Panc1 (cell line): ENCODE measurements at regions not wholly inside any gene's neighbourhood (a gene's known extent, or its start where the extent isn't known, plus 50 kb on each side); places are given as distances from the start of the nearest gene placed in this dataset.

Experiments used
- ATAC-seq: fragments of 200-7000 bp; cut with Tn5 transposase; 2 replicates; pipeline ENCODE4 v1.9.1; 2020; ENCODE audit warnings: mild to moderate bottlenecking, moderate library complexity
- BruUV-seq: library from RNA; stranded (reverse); fragments of 400-500 nt; replicated peaks from 2 replicates; lab custom pipeline; 2021; lab: Mats Ljungman, UMichigan
- CTCF ChIA-PET: fragments of 300-600 bp; sonication (Branson Sonifier 250); formaldehyde crosslinking; loops from one replicate; lab custom pipeline; 2022; ENCODE audit warnings: antibody characterized with exemption; lab: Charles Lee
- POLR2A ChIA-PET: fragments of 300-600 bp; sonication (Branson Sonifier 250); formaldehyde crosslinking; loops from one replicate; lab custom pipeline; 2022; ENCODE audit warnings: antibody characterized with exemption; lab: Charles Lee
- DNase-seq: peaks from one replicate; pipeline ENCODE4 v3.0.0-alpha.2; 2010; ENCODE audit warnings: low read depth, low spot score
- H3K27ac ChIP-seq: 2 replicates; pipeline ENCODE4 v1.5.1; 2011; ENCODE audit warnings: mild to moderate bottlenecking, low read length, inconsistent platforms
- H3K27me3 ChIP-seq: fragments of 200-500 bp; sonication (Bioruptor generic); 2 replicates; pipeline ENCODE4 v1.6.0; 2014; ENCODE audit warnings: low read length, inconsistent platforms; ENCODE audit not compliant: control insufficient read depth, insufficient read depth
- H3K36me3 ChIP-seq: fragments of 200-500 bp; sonication (Bioruptor generic); 2 replicates; pipeline ENCODE4 v1.5.1; 2014; ENCODE audit warnings: inconsistent platforms, mild to moderate bottlenecking, low read length, moderate library complexity; ENCODE audit not compliant: control insufficient read depth, insufficient read depth
- H3K4me1 ChIP-seq: 2 replicates; pipeline ENCODE4 v1.5.1; 2011; ENCODE audit warnings: inconsistent platforms, mild to moderate bottlenecking, low read length, moderate library complexity; ENCODE audit not compliant: control insufficient read depth, insufficient read depth
- H3K4me3 ChIP-seq, 2 experiments: 2 replicates each; pipeline ENCODE4 v1.5.1; 2011 to 2012; ENCODE audit warnings: low read depth in 2 of 2, low read length in 2 of 2, mild to moderate bottlenecking in 2 of 2, inconsistent platforms in 1 of 2, moderate library complexity in 1 of 2
- H3K9me3 ChIP-seq: fragments of 200-500 bp; sonication (Bioruptor generic); 2 replicates; pipeline ENCODE4 v1.5.1; 2014; ENCODE audit warnings: low read depth, mild to moderate bottlenecking, inconsistent platforms, low read length, moderate library complexity; ENCODE audit not compliant: control insufficient read depth, insufficient read depth
- POLR2AphosphoS5 ChIP-seq: IDR thresholded peaks from 2 replicates; pipeline ENCODE4 v1.6.1; 2012; ENCODE audit warnings: mild to moderate bottlenecking, low read depth, low read length, moderate library complexity
- SIN3A ChIP-seq: IDR thresholded peaks from 2 replicates; pipeline ENCODE4 v1.6.1; 2012; ENCODE audit warnings: low read depth, mild to moderate bottlenecking, low read length, moderate library complexity, borderline replicate concordance; ENCODE audit not compliant: insufficient read depth
- TCF7L2 ChIP-seq: IDR thresholded peaks from 2 replicates; pipeline ENCODE4 v1.6.1; 2011; ENCODE audit warnings: mild to moderate bottlenecking, low read depth, low read length, inconsistent platforms
- in situ Hi-C: cut with HindIII; loops from 2 replicates; pipeline ENCODE4 v1.10.0; 2016; ENCODE audit warnings: low sequenced_read_pairs, low pct_unique_long_range_greater_than_20kb
- intact Hi-C: fragments of 100-400 bp; cut with micrococcal nuclease; formaldehyde crosslinking; loops from one replicate; pipeline ENCODE4 v1.10.0; 2022; ENCODE audit not compliant: unreplicated experiment
- TF ChIP-seq, protein P1 (sequence below): fragments of 450-650 bp; IDR thresholded peaks from 2 replicates; pipeline ENCODE4 v1.5.1; 2017; ENCODE audit warnings: mild to moderate bottlenecking
- TF ChIP-seq, protein P2 (sequence below), 2 experiments: IDR thresholded peaks; 2 replicates each; pipeline ENCODE4 v1.6.1; 2011 to 2012; ENCODE audit warnings: low read depth in 2 of 2, control low read depth in 1 of 2, low read length in 1 of 2, mild to moderate bottlenecking in 1 of 2, moderate library complexity in 1 of 2; ENCODE audit not compliant: insufficient read depth in 1 of 2

DNA sequence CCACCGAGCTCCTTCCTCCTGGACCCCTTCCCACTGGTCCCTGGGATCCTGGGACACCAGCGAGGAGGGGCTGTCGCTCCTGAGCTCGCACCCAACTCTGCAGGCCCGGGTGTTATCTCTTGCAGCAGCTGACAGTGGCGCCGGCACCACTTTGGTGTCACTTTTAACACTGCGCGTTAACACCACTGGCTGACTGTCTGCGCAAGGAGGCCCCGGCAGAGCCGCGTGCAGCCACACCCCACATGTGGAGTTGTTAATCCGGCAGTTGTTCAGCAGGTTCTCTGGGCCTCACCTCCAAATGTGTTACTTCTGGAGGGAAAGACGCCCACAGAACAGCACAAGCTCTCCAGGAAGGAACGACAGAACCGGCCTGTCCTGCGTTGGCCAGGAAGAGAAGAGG, 155.0 kb upstream of the GLI2 start:
- in situ Hi-C loops, result no loop called here
- Histone ChIP-seq H3K4me3 (no peak overlapping the region), H3K36me3 (no peaks in the 10 kb centered on the region), H3K9me3 (no peaks in the 10 kb centered on the region), H3K4me1 (no peaks in the 10 kb centered on the region), H3K27me3 (0 out of 2 replicates have a peak, but pooled peaks cover 4% of the 10 kb centered on the region), H3K27ac (no peak overlapping the region)
- ChIA-PET POLR2A (no interaction called here), CTCF (no interaction called here)
- TF ChIP-seq, protein P1, sequence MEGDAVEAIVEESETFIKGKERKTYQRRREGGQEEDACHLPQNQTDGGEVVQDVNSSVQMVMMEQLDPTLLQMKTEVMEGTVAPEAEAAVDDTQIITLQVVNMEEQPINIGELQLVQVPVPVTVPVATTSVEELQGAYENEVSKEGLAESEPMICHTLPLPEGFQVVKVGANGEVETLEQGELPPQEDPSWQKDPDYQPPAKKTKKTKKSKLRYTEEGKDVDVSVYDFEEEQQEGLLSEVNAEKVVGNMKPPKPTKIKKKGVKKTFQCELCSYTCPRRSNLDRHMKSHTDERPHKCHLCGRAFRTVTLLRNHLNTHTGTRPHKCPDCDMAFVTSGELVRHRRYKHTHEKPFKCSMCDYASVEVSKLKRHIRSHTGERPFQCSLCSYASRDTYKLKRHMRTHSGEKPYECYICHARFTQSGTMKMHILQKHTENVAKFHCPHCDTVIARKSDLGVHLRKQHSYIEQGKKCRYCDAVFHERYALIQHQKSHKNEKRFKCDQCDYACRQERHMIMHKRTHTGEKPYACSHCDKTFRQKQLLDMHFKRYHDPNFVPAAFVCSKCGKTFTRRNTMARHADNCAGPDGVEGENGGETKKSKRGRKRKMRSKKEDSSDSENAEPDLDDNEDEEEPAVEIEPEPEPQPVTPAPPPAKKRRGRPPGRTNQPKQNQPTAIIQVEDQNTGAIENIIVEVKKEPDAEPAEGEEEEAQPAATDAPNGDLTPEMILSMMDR, result no peak
- no peak for TF ChIP-seq TCF7L2
- TF ChIP-seq SIN3A, result no peak
- TF ChIP-seq, protein P2, sequence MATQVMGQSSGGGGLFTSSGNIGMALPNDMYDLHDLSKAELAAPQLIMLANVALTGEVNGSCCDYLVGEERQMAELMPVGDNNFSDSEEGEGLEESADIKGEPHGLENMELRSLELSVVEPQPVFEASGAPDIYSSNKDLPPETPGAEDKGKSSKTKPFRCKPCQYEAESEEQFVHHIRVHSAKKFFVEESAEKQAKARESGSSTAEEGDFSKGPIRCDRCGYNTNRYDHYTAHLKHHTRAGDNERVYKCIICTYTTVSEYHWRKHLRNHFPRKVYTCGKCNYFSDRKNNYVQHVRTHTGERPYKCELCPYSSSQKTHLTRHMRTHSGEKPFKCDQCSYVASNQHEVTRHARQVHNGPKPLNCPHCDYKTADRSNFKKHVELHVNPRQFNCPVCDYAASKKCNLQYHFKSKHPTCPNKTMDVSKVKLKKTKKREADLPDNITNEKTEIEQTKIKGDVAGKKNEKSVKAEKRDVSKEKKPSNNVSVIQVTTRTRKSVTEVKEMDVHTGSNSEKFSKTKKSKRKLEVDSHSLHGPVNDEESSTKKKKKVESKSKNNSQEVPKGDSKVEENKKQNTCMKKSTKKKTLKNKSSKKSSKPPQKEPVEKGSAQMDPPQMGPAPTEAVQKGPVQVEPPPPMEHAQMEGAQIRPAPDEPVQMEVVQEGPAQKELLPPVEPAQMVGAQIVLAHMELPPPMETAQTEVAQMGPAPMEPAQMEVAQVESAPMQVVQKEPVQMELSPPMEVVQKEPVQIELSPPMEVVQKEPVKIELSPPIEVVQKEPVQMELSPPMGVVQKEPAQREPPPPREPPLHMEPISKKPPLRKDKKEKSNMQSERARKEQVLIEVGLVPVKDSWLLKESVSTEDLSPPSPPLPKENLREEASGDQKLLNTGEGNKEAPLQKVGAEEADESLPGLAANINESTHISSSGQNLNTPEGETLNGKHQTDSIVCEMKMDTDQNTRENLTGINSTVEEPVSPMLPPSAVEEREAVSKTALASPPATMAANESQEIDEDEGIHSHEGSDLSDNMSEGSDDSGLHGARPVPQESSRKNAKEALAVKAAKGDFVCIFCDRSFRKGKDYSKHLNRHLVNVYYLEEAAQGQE (IDR thresholded peaks at IDR 0.05; ENCODE audit: insufficient read depth in 1 of 2, low read depth in 2 of 2, low read length in 1 of 2), result no peak
- TF ChIP-seq POLR2AphosphoS5, result no peak
- no peak for DNase-seq
- ATAC-seq, result no peak
- intact Hi-C loops, result no loop called here
- BruUV-seq, result no TSS peak

DNA sequence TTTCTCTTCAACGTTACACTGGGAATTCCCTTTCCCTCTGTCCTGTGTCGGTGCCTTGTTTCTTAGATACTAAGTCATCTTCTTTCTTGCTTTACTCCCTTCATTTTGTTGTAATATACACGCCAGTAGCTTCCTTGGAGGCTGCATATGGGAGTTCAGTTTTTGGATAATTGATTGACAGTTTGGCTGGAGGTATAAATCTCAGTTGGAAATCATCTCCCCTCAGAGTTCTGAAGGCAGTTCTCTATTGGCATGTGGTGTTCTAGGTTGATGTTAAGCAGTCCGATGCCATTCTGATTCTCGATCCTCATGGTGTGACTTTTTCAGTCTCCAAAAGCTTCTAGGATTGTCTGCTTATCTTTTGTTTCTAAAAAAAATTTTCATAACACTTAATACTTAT, 152.5 kb upstream of the GLI2 start:
- BruUV-seq, result no TSS peak
- 0 out of 2 replicates have a peak, but pooled peaks cover 4% of the 10 kb centered on the region for H3K27me3 ChIP-seq
- H3K4me3 ChIP-seq, result no peak overlapping the region
- no peaks in the 10 kb centered on the region for H3K9me3 ChIP-seq
- ATAC-seq, result no peak
- ChIA-PET POLR2A (no interaction called here), CTCF (no interaction called here)
- H3K4me1 ChIP-seq, result no peaks in the 10 kb centered on the region
- no peak for TF ChIP-seq POLR2AphosphoS5
- TF ChIP-seq, protein P2 (IDR thresholded peaks at IDR 0.05; ENCODE audit: insufficient read depth in 1 of 2, low read depth in 2 of 2, low read length in 1 of 2), result no peak
- no peak for TF ChIP-seq TCF7L2
- no peak for TF ChIP-seq SIN3A
- TF ChIP-seq, protein P1, result no peak
- H3K27ac ChIP-seq, result no peak overlapping the region
- no peak for DNase-seq
- no peaks in the 10 kb centered on the region for H3K36me3 ChIP-seq
- in situ Hi-C loops, result no loop called here
- intact Hi-C loops, result no loop called here
